DMS53 (cell line): ENCODE measurements at regions not wholly inside any gene's neighbourhood (a gene's known extent, or its start where the extent isn't known, plus 50 kb on each side); places are given as distances from the start of the nearest gene placed in this dataset.

Experiments
- DNase-seq: peaks from one replicate; lab custom pipeline; 2025; lab: John Stamatoyannopoulos, UW

DNA sequence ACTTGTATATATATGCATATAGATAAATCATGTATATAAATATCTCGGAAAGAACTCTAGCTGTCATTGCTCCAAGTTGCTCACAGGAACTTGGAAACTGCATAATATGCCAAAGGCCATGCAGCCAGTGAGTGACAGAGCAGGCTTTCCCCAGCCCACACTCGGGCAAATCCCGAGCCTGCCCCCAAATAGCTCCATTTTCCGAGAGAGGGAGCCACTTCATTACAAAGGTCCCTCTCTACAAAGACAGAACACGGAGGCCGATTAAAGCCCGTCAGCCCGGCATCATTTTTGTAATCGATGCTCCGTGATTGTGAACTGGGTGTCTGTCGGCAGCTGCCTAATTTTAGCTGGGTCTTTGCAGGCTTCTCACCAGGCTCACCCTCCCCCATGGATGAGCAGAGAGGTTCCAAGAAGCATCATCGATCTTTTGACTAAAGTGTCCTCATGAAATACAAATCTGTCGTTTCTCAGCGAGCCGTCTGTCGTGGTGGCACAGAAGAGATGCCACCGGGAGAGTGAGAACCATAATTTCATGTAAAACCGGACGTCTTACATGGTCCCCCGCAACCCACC is 663.9 kb downstream of the PTPRU start:
- no peak for DNase-seq

DNA sequence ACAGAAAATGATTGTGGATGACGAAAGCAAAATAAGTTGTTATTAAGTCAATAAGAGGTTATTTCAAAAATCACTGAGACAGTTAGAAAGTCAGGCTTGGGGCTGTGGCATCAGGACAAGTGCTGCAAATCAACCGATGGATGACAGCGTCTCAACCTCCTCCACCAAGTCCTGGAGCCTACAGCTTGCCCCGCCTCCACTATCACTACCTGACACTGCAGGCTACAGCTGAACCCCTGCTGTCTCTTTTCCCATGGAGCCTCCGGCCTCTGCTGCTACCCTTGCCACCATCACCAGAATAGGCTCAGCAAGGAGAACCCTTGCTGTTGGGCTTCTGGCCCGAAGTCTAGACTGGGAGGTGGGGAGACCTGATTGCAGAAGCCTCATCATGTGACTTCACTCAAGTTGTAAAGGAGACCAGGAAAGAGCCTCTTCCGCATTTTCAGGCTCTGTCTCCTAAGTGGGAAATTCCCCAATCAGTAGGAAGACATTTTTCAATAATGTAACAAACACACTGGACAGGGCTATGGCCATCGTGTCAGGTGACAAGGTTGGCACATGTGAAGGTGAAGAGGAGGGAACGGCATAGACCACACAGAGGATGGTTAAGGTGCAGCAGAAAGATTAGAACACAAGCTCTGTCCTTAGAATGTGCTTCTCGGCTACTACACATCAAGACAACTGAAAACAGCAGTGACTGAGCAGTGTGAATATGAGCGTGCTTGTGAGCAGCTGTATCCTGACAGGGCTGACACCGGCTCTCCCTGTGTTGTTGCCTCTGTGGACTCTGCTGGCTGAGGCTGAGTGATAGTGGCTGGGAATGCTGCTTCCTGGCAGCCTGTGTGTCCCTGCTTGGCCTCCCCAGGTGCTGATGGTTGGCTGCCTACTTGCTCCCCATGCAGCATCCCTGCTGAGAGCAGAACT is 660.7 kb downstream of the PTPRU start:
- no peak for DNase-seq

DNA sequence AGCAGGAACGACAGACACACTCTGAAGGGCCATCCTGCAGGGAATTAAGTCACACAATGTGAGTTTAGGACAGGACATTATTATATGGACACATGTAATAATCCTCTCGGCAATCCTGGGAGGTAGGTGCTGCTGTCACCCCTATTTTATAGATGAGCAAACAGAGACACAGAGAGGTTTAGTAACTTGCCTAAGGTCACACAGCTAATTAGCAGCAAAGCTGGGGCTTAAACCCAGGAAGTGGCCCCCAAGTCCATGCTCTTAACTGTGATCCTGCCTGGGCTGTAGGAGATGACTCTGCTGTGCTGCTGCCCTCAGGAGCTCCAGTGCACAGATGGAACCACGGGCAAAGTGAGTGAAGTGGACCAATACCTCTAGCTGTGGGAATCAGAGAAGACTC is 660.0 kb downstream of the PTPRU start:
- no peak for DNase-seq

DNA sequence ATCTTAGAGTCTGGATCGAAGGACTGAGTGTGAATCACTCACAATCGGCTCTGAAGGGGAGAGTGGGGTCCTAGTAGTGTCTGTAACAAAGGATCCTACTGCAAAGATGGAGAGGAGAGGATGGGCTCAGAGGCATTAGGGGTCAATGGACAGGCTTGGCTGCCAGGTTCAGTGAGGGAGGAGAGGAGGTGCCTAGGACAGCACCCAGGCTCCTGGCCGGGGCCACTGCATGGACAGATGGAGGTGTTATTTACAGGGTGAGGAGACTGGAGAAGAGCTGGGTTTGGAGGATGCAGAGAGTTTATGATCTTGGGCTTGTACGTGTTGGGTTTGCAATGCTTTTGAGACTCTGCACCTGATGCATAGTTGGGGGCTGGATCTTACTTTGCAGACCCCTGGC is 658.9 kb downstream of the PTPRU start:
- DNase-seq = no peak

GRCh38 chr1:29894311-29894710 is 658.0 kb downstream of the PTPRU start:
- no peak for DNase-seq

DNA sequence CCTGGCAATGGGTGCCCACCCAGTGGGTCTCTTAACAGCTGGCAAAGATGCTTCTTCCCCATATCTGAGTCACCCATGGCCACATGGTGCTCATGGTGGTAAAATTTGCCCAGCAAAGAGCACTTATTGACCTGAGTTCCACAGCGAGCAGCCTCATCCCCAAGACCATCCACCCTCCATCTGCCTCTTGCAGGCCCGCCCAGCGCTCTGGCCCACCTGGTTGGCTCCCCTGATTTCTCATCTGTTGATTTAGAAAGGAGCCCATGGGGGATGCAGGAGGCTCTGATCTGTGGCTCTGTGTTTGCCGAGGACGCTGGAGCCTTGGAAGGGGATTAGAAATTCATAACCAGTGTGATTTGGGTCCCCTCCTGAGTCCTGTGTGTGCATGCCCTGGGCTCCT is 657.5 kb downstream of the PTPRU start:
- DNase-seq = no peak

DNA sequence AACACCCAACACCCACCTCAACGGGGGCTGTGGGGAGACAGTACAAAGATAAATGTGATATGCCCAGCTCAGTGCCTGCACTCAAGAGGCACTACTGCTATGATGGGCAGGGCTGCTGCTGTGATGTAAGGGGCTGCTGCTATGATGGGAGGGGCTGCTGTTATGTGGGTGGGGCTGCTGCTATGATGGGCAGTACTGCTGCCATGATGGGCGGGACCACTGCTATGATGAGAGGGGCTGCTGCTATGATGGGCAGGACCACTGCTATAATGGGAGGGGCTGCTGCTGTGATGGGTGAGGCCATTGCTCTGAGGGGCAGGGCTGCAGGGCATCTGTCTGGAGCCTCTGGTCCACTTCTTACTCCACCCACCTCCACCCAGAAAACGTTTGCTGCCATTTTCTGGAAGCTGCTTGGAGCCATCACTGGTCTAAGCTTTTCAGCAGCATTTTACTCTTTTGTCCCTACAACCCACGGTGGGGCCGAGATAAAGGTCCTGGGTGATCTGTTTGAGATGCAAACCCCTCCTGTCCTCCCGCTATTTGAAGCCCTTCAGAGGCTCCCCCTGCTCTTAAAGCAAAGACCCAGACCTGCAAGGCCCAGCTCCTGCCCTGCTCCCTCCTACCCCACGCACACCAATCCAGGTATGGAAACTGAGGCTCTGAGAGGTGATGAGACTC is 656.9 kb downstream of the PTPRU start:
- no peak for DNase-seq

- DNase-seq = no peak
Measured at GRCh38 chr1:29892247-29892646, 655.9 kb downstream of the PTPRU start.

DNA sequence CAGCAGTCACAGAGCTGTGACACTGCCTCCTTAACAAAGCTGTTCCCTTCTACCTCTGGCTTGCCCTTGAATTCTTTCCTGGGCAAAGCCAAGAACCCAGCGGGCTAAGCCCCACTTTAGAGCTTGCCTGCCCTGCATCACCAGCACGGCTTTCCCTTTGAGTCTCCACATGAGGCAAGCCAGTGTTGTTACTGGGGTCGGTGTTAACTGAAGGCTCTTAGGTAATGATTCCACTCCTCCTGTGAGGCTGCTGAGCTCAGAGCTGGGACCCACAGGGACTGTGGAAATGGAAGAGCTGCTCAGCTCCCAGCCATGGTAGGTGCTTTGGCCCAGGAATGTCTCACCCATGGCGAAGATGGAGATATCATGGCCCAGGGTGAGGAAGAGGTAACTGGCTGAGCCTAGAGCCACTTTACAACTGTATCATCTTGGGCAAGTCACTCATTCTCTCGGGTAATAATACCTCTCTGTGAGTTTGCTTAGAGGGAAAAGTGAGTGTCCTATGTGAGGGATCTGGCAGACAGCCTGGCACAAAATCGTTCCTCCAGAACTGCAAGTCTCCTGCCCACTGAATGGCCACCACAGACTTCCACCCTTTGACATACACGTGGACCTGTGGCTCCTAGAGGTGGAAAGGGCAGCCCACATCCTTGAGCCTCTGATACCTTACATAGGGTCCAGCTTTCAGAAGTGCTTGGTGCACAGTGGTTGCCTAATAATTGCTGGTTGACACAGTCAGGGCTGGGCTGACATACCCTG is 654.1 kb downstream of the PTPRU start:
- DNase-seq = no peak

GRCh38 chr1:29889776-29890175 is 653.5 kb downstream of the PTPRU start:
- DNase-seq = no peak

- no peak for DNase-seq
Measured at GRCh38 chr1:29884740-29885139, 648.4 kb downstream of the PTPRU start.

- DNase-seq = no peak
Measured at GRCh38 chr1:29883986-29884385, 647.7 kb downstream of the PTPRU start.

- DNase-seq = no peak
Measured at GRCh38 chr1:29883411-29883832, 647.1 kb downstream of the PTPRU start.

DNA sequence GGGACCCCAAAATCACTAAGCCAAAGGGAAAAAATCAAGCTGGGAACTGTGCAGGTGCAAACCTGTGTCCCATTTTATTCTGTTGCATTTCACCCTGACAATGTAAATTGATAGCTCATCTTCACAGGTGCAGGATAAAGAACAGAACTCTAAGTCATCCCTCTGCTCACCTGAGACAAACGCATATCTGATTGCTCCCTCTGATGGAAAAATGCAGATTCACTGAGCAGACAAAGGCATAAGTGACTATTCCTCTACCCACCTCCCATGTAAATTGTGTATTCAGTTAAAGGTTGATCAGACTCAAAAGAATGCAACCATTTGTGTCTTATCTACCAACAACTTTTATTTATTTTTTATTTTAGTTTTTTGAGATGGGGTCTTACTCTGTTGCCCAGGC is 644.2 kb downstream of the PTPRU start:
- DNase-seq = no peak

- DNase-seq = no peak
Measured at GRCh38 chr1:29879217-29879616, 642.9 kb downstream of the PTPRU start.

GRCh38 chr1:29878501-29878900 is 642.2 kb downstream of the PTPRU start:
- DNase-seq = no peak

- no peak for DNase-seq
Measured at GRCh38 chr1:29876902-29877301, 640.6 kb downstream of the PTPRU start.

DNA sequence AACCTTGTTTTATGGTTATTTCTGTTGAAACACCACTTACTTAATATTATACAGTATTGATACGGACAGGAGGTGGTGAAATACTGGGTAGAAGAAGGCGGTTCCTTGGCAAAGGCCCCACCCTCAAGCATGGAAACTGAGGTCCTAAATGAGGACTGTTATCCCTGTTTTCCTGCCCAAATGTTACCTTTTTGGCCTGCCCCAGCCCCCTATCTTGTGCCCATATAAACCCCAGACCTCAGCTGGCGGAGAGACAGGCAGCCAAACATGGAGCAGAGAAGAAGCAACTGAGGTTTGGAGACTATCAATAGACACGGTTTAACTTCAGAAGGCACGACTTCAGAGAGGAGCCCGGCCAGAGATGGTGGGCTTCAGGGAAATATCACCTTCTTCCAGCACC is 640.1 kb downstream of the PTPRU start:
- no peak for DNase-seq

DNA sequence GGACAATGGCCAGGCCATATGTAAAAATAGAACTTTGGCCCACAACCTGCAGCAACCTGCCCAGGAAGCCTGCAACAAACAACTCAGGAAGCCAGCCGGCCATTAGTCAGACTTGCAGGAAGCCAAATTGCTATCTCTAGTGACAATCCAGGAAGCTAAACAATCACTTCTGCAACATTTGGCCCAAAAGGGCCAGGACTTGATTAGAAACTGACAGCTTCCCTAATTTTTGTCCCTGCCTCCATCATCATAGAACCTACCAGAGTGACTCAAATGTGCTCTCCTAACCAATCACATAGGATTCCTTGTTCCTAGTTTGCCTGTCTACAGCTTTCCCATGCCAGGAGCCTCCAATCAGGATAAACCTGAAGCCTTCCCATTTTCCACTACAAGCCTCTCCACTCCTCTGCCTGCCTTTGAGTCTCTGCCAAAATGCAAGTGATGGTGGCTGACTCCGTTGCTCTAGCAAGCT is 639.3 kb downstream of the PTPRU start:
- no peak for DNase-seq

GRCh38 chr1:29870621-29871020 is 634.3 kb downstream of the PTPRU start:
- no peak for DNase-seq

- DNase-seq = no peak
Measured at GRCh38 chr1:29869802-29870201, 633.5 kb downstream of the PTPRU start.

GRCh38 chr1:29868944-29869343 is 632.6 kb downstream of the PTPRU start:
- no peak for DNase-seq
